ENCODE measurements at regions not wholly inside any gene's neighbourhood (a gene's known extent, or its start where the extent isn't known, plus 50 kb on each side); places are given as distances from the start of the nearest gene placed in this dataset.
A peak's percentile ranks its signal among the peaks of the same experiment; 100 is the strongest.

DNA sequence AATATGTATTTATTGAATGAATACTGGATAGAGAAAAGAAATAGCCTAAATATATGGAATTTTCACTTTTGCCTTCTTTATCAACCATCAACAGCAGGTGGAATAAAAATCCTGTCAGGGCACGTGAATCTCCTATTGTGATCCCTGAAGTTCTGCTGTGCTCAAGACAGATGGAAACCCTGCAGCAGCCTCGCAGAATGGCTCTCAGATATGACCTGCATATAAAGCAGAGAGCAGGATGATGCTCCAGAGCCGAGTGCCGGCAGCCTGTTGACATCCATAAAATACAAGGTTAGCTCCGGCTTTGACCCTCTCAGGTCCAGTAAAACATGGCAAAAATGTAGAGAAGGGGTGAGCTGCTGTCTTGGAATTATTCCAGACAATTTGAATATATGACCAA, 659.3 kb downstream of the DIAPH3 start:
- TF ChIP-seq, protein P1, sequence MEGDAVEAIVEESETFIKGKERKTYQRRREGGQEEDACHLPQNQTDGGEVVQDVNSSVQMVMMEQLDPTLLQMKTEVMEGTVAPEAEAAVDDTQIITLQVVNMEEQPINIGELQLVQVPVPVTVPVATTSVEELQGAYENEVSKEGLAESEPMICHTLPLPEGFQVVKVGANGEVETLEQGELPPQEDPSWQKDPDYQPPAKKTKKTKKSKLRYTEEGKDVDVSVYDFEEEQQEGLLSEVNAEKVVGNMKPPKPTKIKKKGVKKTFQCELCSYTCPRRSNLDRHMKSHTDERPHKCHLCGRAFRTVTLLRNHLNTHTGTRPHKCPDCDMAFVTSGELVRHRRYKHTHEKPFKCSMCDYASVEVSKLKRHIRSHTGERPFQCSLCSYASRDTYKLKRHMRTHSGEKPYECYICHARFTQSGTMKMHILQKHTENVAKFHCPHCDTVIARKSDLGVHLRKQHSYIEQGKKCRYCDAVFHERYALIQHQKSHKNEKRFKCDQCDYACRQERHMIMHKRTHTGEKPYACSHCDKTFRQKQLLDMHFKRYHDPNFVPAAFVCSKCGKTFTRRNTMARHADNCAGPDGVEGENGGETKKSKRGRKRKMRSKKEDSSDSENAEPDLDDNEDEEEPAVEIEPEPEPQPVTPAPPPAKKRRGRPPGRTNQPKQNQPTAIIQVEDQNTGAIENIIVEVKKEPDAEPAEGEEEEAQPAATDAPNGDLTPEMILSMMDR (IDR thresholded peaks at IDR 0.05; ENCODE audit: insufficient read depth, low read length, missing control alignments) = no peak
- ChIA-PET POLR2A (no interaction called here), CTCF (no interaction called here)
- no peak for DNase-seq (ENCODE audit: low read depth, low spot score)
- no peak overlapping the region for H3K4me3 ChIP-seq (ENCODE audit: low read depth, low read length)

DNA sequence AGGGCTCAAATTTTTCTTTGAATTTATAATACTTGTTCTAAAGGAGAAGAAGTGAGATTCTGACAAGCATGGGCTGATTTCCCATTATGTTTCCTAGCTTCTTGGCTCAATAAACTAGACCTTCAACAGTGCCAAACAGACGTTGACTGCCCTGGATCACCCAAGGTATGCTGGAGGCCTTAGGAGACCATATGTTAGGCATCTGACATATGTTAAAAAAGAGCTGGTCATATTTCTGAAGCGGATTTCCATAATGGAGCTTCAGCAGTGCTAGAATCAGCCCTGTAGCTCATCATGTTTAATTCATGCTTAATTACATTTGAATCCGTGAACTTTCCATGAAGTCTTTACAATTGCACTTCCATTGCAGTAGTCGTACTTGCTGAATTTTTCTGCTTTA, 653.3 kb downstream of the DIAPH3 start:
- POLR2A ChIA-PET = no interaction called here
- DNase-seq (ENCODE audit: low read depth, low spot score) = no peak
- H3K4me3 ChIP-seq (ENCODE audit: low read depth, low read length) = no peak overlapping the region
- CTCF ChIA-PET = interaction anchor here (1.2 kb wide), 1 partner anchor 19 kb away, joined by 3 read pairs; no protein-coding TSS in a partner anchor
- TF ChIP-seq, protein P1 (IDR thresholded peaks at IDR 0.05; ENCODE audit: insufficient read depth, low read length, missing control alignments) = no peak

DNA sequence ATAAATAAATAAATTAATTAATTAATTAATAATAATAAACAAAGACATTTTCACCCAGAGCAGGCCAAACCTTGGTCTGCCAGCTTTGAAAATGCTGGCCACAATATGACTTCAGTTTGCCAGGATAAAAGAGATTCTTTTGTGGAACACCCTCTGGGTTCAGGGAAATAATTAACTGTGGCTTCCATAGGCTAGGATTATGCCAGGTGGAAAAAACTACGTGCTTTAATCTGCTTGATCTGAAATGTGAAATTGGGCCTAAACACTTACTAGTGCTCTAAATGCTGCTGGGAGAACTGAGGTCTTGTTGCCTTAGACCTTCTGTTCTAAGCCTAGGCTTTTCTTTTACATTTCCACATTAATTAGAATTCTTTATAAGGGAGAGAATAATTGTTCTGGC, 650.0 kb downstream of the DIAPH3 start:
- POLR2A ChIA-PET = no interaction called here
- TF ChIP-seq, protein P1 (IDR thresholded peaks at IDR 0.05; ENCODE audit: insufficient read depth, low read length, missing control alignments) = no peak
- H3K4me3 ChIP-seq (ENCODE audit: low read depth, low read length) = no peak overlapping the region
- CTCF ChIA-PET = no interaction called here
- DNase-seq (ENCODE audit: low read depth, low spot score) = no peak

DNA sequence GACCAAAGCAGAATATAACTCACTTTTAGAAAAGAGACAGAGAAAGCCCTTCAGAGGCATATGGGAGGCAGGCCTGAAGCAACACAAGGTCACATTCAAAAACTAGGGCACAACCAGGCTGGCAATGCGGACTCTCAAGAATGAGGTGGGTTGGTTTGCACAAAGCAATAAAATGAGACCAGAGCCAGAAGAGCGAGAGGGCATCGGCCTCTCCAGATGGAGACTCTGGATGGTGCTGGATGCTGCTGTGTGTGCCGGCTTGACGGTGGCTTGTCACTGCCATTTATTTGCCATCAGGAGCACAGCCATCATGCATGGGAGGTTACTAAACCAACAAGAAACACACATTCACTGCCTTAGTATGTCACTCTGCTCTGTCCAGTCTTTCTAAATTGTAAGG, 649.4 kb downstream of the DIAPH3 start:
- CTCF ChIA-PET = no interaction called here

DNA sequence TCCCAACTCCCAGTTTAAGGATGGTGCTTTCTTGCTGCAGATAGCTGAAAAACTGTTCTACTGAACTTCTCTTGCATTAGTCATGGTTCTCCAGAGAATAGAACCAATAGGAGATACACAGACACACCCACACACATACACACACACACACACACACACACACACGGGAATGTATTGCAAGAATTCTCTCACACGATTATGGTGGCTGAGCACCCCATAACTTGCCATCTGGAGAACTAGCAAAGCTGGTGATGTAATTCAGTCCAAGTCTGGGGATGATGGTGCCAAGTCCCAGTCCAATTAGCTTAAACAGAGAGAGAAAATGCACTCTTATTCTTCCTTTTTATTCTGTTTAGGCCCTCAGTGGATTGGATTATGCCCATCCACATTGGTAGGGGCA, 643.9 kb downstream of the DIAPH3 start:
- ChIA-PET POLR2A (no interaction called here), CTCF (interaction anchor here (1.9 kb wide), 1 partner anchor 128 kb away, joined by 5 read pairs; no protein-coding TSS in a partner anchor)
- TF ChIP-seq, protein P1 (IDR thresholded peaks at IDR 0.05; ENCODE audit: insufficient read depth, low read length, missing control alignments) = no peak
- H3K4me3 ChIP-seq (ENCODE audit: low read depth, low read length) = no peak overlapping the region
- DNase-seq (ENCODE audit: low read depth, low spot score) = peak; percentile 3

More for the DNA sequence above, 649.4 kb downstream of the DIAPH3 start:
- H3K4me3 ChIP-seq (ENCODE audit: low read depth, low read length) = no peak overlapping the region
- POLR2A ChIA-PET = no interaction called here
- TF ChIP-seq, protein P1 (IDR thresholded peaks at IDR 0.05; ENCODE audit: insufficient read depth, low read length, missing control alignments) = no peak
- no peak for DNase-seq (ENCODE audit: low read depth, low spot score)

DNA sequence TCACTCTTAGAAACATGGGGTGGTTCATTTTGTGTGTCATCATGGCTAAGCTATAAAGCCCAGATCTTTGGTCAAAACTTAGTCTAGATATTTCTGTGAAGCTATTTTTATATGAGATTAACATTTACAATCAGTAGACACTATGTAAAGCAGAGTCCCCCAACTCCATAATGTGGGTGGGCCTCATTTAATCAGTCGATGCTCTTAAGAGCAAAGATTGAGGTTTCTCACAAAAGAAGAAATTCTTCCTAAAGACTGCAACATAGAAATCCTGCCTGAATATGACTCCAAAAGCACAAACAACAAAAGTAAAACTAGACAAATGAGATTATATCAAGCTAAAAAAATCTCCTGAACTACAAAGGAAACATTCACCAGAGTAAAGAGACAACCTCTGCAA, 642.2 kb downstream of the DIAPH3 start:
- POLR2A ChIA-PET = no interaction called here
- CTCF ChIA-PET = interaction anchor here (0.9 kb wide), 1 partner anchor 130 kb away, joined by 3 read pairs; no protein-coding TSS in a partner anchor
- H3K4me3 ChIP-seq (ENCODE audit: low read depth, low read length) = no peak overlapping the region

More for the DNA sequence above, 642.2 kb downstream of the DIAPH3 start:
- DNase-seq (ENCODE audit: low read depth, low spot score) = no peak
- TF ChIP-seq, protein P1 (IDR thresholded peaks at IDR 0.05; ENCODE audit: insufficient read depth, low read length, missing control alignments) = no peak
